GM12878 (cell line): ENCODE measurements at regions not wholly inside any gene's neighbourhood (a gene's known extent, or its start where the extent isn't known, plus 50 kb on each side); places are given as distances from the start of the nearest gene placed in this dataset.

Experiments
- BRCA1 ChIP-seq: IDR thresholded peaks from 2 replicates; pipeline ENCODE4 v1.6.1; 2011; ENCODE audit warnings: low read depth, low read length, improper control_type of control experiment
- CTCF ChIP-seq, 3 experiments: IDR thresholded peaks in 2 of 3; conservative IDR thresholded peaks in 1 of 3; 2 replicates each; pipeline ENCODE4 v1.5.1; 2011; ENCODE audit warnings: low read depth in 3 of 3, low read length in 3 of 3, mild to moderate bottlenecking in 3 of 3, control low read depth in 2 of 3, moderate library complexity in 2 of 3, inconsistent platforms in 1 of 3, mixed read lengths in 1 of 3; ENCODE audit not compliant: control insufficient read depth in 2 of 3, insufficient read depth in 1 of 3; ENCODE audit errors: extremely low read depth in 1 of 3
- EP300 ChIP-seq, 2 experiments: fragments of 150-350 bp in 1 of 2; IDR thresholded peaks; 2 replicates each; pipeline ENCODE4 v1.6.1; 2011 to 2012; ENCODE audit warnings: low read depth in 2 of 2, low read length in 2 of 2, borderline replicate concordance in 1 of 2, improper control_type of control experiment in 1 of 2, inconsistent platforms in 1 of 2; ENCODE audit not compliant: control insufficient read depth in 1 of 2

- TF ChIP-seq CTCF (IDR thresholded peaks at IDR 0.05 in 2 of 3, conservative IDR thresholded peaks at IDR 0.05 in 1 of 3; ENCODE audit: control insufficient read depth in 2 of 3, extremely low read depth in 1 of 3, insufficient read depth in 1 of 3, low read depth in 3 of 3, low read length in 3 of 3): no peak
- TF ChIP-seq BRCA1: no peak
- TF ChIP-seq EP300 (IDR thresholded peaks at IDR 0.05; ENCODE audit: borderline replicate concordance in 1 of 2, control insufficient read depth in 1 of 2, low read depth in 2 of 2, low read length in 2 of 2): no peak
These were observed 1279.7 kb downstream of the BRD1 start for GRCh38 chr22:48547971-48548370.
